HL-60 (cell line): ENCODE measurements at regions not wholly inside any gene's neighbourhood (a gene's known extent, or its start where the extent isn't known, plus 50 kb on each side); places are given as distances from the start of the nearest gene placed in this dataset.

Experiments used
- DNase-seq, 2 experiments: peaks; one replicate each; pipeline ENCODE4 v3.0.0-alpha.2; 2010 to 2020; ENCODE audit warnings: low read depth in 1 of 2, low spot score in 1 of 2
- H3K27ac ChIP-seq: fragments of 250-450 bp; sonication (Bioruptor Pico); replicated peaks from 2 replicates; pipeline ENCODE4 v1.5.1; 2020; ENCODE audit warnings: mild to moderate bottlenecking, moderate library complexity
- H3K27me3 ChIP-seq: fragments of 250-450 bp; sonication (Bioruptor Pico); 2 replicates; pipeline ENCODE4 v1.5.1; 2021; ENCODE audit warnings: mild to moderate bottlenecking, moderate library complexity; ENCODE audit not compliant: insufficient read depth, poor library complexity, severe bottlenecking
- H3K4me3 ChIP-seq: replicated peaks from 2 replicates; pipeline ENCODE4 v1.5.1; 2011; ENCODE audit warnings: mild to moderate bottlenecking, control low read depth, low read length; ENCODE audit not compliant: insufficient read depth
- GABPA ChIP-seq: IDR thresholded peaks from 2 replicates; pipeline ENCODE4 v1.6.1; 2012; ENCODE audit warnings: low read depth
- POLR2AphosphoS5 ChIP-seq: IDR thresholded peaks from 2 replicates; pipeline ENCODE4 v1.6.1; 2012; ENCODE audit warnings: low read depth
- REST ChIP-seq: IDR thresholded peaks from 2 replicates; pipeline ENCODE4 v1.6.1; 2012; ENCODE audit warnings: low read depth; ENCODE audit not compliant: insufficient replicate concordance
- SPI1 ChIP-seq: IDR thresholded peaks from 2 replicates; pipeline ENCODE4 v1.6.1; 2012; ENCODE audit warnings: low read depth, mild to moderate bottlenecking, borderline replicate concordance
- TF ChIP-seq, protein P1 (sequence below): IDR thresholded peaks from one replicate; pipeline ENCODE4 v1.5.1; 2011; ENCODE audit warnings: low read length, control low read depth, inconsistent platforms; ENCODE audit not compliant: insufficient read depth

DNA sequence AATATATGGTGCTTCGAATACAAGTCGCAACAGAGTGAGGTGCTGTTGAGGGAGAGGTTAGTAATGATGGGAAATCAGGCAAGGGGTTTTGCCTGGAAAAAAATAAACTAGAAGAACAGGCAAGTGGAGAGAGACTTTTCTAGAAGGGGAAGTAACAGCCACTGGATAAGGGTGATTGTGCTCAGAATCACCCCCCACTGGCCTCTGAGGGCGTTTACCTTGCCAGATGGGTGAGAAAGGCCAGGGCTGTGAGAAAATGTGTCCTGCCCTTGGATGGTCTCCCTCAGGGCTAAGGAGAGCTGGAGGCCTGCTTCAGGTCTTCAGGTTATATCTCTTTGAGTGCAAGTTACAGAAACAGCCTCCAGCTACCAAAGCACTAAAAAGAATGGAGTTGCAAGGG is 151.8 kb downstream of the MEX3B start:
- no peak for TF ChIP-seq POLR2AphosphoS5
- TF ChIP-seq GABPA = no peak
- H3K27ac ChIP-seq = no peak overlapping the region

GRCh38 chr15:81893182-81893835 is 152.5 kb downstream of the MEX3B start:
- Histone ChIP-seq H3K27me3 (no peaks in the 10 kb centered on the region), H3K4me3 (no peak overlapping the region), H3K27ac (no peak overlapping the region)
- TF ChIP-seq SPI1 = no peak
- TF ChIP-seq, protein P1, sequence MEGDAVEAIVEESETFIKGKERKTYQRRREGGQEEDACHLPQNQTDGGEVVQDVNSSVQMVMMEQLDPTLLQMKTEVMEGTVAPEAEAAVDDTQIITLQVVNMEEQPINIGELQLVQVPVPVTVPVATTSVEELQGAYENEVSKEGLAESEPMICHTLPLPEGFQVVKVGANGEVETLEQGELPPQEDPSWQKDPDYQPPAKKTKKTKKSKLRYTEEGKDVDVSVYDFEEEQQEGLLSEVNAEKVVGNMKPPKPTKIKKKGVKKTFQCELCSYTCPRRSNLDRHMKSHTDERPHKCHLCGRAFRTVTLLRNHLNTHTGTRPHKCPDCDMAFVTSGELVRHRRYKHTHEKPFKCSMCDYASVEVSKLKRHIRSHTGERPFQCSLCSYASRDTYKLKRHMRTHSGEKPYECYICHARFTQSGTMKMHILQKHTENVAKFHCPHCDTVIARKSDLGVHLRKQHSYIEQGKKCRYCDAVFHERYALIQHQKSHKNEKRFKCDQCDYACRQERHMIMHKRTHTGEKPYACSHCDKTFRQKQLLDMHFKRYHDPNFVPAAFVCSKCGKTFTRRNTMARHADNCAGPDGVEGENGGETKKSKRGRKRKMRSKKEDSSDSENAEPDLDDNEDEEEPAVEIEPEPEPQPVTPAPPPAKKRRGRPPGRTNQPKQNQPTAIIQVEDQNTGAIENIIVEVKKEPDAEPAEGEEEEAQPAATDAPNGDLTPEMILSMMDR = no peak
- no peak for TF ChIP-seq GABPA
- TF ChIP-seq POLR2AphosphoS5 = no peak
- TF ChIP-seq REST = no peak
- no peak for DNase-seq

More for the DNA sequence above, 151.8 kb downstream of the MEX3B start:
- H3K4me3 ChIP-seq = no peak overlapping the region
- no peak for DNase-seq
- no peaks in the 10 kb centered on the region for H3K27me3 ChIP-seq

- Histone ChIP-seq H3K4me3 (no peak overlapping the region), H3K27me3 (no peaks in the 10 kb centered on the region), H3K27ac (no peak overlapping the region)
- no peak for DNase-seq
- TF ChIP-seq, protein P1 = no peak
- TF ChIP-seq REST (no peak), POLR2AphosphoS5 (no peak), GABPA (no peak), SPI1 (no peak)
Observed at GRCh38 chr15:81890496-81890895, 155.3 kb downstream of the MEX3B start.

DNA sequence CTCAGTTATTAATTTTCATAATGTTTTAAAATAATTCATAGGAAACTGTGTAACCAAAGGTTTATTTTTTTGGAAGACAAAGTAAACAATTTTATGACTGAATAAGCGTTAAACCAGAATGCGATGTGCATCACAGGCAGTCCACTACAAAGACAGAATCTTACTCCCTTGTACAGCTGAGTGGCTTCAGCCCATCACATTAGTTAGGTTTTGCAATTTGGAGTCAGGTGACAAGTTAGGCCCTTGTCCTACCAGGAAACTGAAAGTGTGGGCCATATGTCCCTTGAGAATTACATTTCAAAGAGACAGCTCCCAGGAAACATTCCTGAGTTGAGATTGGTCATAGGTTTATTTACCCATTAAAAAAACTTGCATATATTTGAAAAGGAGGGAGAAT is 156.3 kb downstream of the MEX3B start:
- H3K27ac ChIP-seq = no peak overlapping the region
- TF ChIP-seq, protein P1 = no peak
- TF ChIP-seq POLR2AphosphoS5 = no peak
- no peak for TF ChIP-seq GABPA
- TF ChIP-seq REST = no peak
- TF ChIP-seq SPI1 = no peak
- H3K4me3 ChIP-seq = no peak overlapping the region
- DNase-seq = no peak
- H3K27me3 ChIP-seq = no peaks in the 10 kb centered on the region
